Astrocyte (in vitro differentiated cells and primary cell): ENCODE measurements at regions not wholly inside any gene's neighbourhood (a gene's known extent, or its start where the extent isn't known, plus 50 kb on each side); places are given as distances from the start of the nearest gene placed in this dataset.

Experiments used
- CTCF ChIP-seq: IDR thresholded peaks from 2 replicates; pipeline ENCODE4 v1.5.1; 2011; ENCODE audit warnings: low read depth, mild to moderate bottlenecking, inconsistent platforms, low read length, moderate library complexity; ENCODE audit not compliant: insufficient read depth
- EZH2 ChIP-seq: IDR thresholded peaks from 2 replicates; pipeline ENCODE4 v1.6.1; 2012; ENCODE audit warnings: mild to moderate bottlenecking, low read length, inconsistent platforms; ENCODE audit not compliant: insufficient read depth

GRCh38 chr9:82443312-82443711, 454.7 kb downstream of the SPATA31D1 start:
- no peak for TF ChIP-seq CTCF
- no peak for TF ChIP-seq EZH2
